ENCODE measurements at regions not wholly inside any gene's neighbourhood (a gene's known extent, or its start where the extent isn't known, plus 50 kb on each side); places are given as distances from the start of the nearest gene placed in this dataset.

DNA sequence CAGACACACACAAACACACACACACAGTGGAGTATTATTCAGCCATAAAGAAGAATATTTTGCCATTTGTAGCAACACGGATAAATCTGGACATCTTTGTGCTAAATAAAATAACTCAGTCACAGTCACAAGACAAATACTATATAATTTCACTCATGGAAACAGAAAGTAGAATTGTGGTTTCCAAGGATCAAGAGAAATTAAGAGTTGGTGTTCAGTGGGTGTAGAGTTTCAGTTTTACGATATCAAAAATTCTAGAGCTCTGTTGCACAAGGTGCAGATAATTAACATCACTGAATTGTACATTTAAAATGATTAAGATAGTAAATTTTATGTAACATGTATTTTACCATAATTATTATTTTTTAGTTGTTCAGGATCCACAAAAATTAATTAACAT lies 1235.0 kb downstream of the XPNPEP1 start:
- TF ChIP-seq, protein P1, sequence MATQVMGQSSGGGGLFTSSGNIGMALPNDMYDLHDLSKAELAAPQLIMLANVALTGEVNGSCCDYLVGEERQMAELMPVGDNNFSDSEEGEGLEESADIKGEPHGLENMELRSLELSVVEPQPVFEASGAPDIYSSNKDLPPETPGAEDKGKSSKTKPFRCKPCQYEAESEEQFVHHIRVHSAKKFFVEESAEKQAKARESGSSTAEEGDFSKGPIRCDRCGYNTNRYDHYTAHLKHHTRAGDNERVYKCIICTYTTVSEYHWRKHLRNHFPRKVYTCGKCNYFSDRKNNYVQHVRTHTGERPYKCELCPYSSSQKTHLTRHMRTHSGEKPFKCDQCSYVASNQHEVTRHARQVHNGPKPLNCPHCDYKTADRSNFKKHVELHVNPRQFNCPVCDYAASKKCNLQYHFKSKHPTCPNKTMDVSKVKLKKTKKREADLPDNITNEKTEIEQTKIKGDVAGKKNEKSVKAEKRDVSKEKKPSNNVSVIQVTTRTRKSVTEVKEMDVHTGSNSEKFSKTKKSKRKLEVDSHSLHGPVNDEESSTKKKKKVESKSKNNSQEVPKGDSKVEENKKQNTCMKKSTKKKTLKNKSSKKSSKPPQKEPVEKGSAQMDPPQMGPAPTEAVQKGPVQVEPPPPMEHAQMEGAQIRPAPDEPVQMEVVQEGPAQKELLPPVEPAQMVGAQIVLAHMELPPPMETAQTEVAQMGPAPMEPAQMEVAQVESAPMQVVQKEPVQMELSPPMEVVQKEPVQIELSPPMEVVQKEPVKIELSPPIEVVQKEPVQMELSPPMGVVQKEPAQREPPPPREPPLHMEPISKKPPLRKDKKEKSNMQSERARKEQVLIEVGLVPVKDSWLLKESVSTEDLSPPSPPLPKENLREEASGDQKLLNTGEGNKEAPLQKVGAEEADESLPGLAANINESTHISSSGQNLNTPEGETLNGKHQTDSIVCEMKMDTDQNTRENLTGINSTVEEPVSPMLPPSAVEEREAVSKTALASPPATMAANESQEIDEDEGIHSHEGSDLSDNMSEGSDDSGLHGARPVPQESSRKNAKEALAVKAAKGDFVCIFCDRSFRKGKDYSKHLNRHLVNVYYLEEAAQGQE (IDR thresholded peaks at IDR 0.05): no peak
- TF ChIP-seq, protein P2, sequence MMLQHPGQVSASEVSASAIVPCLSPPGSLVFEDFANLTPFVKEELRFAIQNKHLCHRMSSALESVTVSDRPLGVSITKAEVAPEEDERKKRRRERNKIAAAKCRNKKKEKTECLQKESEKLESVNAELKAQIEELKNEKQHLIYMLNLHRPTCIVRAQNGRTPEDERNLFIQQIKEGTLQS (IDR thresholded peaks at IDR 0.05): no peak
- TF ChIP-seq, protein P3, sequence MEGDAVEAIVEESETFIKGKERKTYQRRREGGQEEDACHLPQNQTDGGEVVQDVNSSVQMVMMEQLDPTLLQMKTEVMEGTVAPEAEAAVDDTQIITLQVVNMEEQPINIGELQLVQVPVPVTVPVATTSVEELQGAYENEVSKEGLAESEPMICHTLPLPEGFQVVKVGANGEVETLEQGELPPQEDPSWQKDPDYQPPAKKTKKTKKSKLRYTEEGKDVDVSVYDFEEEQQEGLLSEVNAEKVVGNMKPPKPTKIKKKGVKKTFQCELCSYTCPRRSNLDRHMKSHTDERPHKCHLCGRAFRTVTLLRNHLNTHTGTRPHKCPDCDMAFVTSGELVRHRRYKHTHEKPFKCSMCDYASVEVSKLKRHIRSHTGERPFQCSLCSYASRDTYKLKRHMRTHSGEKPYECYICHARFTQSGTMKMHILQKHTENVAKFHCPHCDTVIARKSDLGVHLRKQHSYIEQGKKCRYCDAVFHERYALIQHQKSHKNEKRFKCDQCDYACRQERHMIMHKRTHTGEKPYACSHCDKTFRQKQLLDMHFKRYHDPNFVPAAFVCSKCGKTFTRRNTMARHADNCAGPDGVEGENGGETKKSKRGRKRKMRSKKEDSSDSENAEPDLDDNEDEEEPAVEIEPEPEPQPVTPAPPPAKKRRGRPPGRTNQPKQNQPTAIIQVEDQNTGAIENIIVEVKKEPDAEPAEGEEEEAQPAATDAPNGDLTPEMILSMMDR (IDR thresholded peaks at IDR 0.05; ENCODE audit: low read depth, low read length, missing input control): no peak
- no peak for TF ChIP-seq YY1 (IDR thresholded peaks at IDR 0.05)
- TF ChIP-seq HNF4A (conservative IDR thresholded peaks at IDR 0.05): no peak
- no peak for TF ChIP-seq RXRA (IDR thresholded peaks at IDR 0.05)
- TF ChIP-seq, protein P4, sequence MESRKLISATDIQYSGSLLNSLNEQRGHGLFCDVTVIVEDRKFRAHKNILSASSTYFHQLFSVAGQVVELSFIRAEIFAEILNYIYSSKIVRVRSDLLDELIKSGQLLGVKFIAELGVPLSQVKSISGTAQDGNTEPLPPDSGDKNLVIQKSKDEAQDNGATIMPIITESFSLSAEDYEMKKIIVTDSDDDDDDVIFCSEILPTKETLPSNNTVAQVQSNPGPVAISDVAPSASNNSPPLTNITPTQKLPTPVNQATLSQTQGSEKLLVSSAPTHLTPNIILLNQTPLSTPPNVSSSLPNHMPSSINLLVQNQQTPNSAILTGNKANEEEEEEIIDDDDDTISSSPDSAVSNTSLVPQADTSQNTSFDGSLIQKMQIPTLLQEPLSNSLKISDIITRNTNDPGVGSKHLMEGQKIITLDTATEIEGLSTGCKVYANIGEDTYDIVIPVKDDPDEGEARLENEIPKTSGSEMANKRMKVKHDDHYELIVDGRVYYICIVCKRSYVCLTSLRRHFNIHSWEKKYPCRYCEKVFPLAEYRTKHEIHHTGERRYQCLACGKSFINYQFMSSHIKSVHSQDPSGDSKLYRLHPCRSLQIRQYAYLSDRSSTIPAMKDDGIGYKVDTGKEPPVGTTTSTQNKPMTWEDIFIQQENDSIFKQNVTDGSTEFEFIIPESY (IDR thresholded peaks at IDR 0.05): no peak
- TF ChIP-seq FOXA2 (IDR thresholded peaks at IDR 0.05): no peak
- no peak for TF ChIP-seq EGR1 (IDR thresholded peaks at IDR 0.05; ENCODE audit: low read depth in 2 of 2)
- no peak for TF ChIP-seq JUND (IDR thresholded peaks at IDR 0.05)
- TF ChIP-seq RAD21 (IDR thresholded peaks at IDR 0.05): no peak
- TF ChIP-seq GABPA (IDR thresholded peaks at IDR 0.05 in 1 of 2, conservative IDR thresholded peaks at IDR 0.05 in 1 of 2): no peak
- no peak for TF ChIP-seq MAX (IDR thresholded peaks at IDR 0.05)
- WGBS: 82% methylated on average over 2 of the region's 2 CpGs
- H3K27me3 ChIP-seq (ENCODE audit: control insufficient read depth in 4 of 4, insufficient read depth in 4 of 4, low read length in 3 of 4): no peaks in the 10 kb centered on the region
- H3K27ac ChIP-seq (ENCODE audit: low read depth in 1 of 2, low read length in 2 of 2): no peak overlapping the region
- H3K9me3 ChIP-seq (ENCODE audit: control insufficient read depth in 4 of 4, low read length in 3 of 4): no peaks in the 10 kb centered on the region
- no peak for DNase-seq (ENCODE audit: low spot score)
- H3K36me3 ChIP-seq (ENCODE audit: control insufficient read depth in 4 of 4, insufficient read depth in 3 of 4, low read depth in 1 of 4, low read length in 3 of 4): no peaks in the 10 kb centered on the region
- no peak overlapping the region for H3K9ac ChIP-seq (ENCODE audit: low read depth in 1 of 2, low read length in 2 of 2)
- H3K4me3 ChIP-seq (ENCODE audit: low read depth in 1 of 3, low read length in 3 of 3): no peak overlapping the region
- no peaks in the 10 kb centered on the region for H3K4me1 ChIP-seq (ENCODE audit: control insufficient read depth in 4 of 4, insufficient read depth in 4 of 4, low read length in 3 of 4)

DNA sequence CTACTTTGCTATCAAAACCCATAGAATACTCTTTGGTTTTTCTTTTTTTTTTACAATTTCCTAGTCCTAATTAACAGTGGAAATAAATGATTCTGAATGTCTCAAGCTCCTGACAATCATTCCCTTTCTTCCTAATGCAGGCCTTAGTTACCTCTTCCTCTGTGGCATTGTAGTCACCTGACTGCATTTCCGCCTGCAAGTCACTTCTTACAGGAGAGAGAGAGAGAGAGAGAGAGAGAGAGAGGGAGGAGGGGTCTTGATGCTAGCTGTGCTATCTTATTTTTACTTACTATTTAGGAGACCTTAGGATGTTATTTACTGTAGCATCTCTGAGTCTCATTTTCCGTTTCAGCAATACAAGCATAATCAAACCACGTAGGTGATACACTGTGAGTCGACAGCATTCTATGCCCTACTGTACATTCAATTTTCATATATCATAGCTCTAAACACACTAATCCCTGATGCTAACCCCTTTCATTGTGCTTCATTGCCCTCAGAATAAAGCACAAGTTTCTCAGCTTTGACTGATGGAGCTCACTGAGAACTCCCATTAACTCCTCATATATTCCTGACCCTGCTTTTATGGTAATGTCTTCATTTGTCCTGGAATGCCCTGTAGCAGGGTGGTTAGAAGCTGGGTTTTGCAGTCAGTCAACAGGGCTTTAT lies 1237.3 kb downstream of the XPNPEP1 start:
- H3K4me3 ChIP-seq (ENCODE audit: low read depth in 1 of 3, low read length in 3 of 3): no peak overlapping the region
- WGBS: 92% methylated on average over 4 of the region's 4 CpGs
- no peaks in the 10 kb centered on the region for H3K27me3 ChIP-seq (ENCODE audit: control insufficient read depth in 4 of 4, insufficient read depth in 4 of 4, low read length in 3 of 4)
- no peaks in the 10 kb centered on the region for H3K9me3 ChIP-seq (ENCODE audit: control insufficient read depth in 4 of 4, low read length in 3 of 4)
- no peak for DNase-seq (ENCODE audit: low spot score)
- TF ChIP-seq NR2F2 (IDR thresholded peaks at IDR 0.05) (no peak), FOXA1 (IDR thresholded peaks at IDR 0.05) (no peak), FOXA2 (IDR thresholded peaks at IDR 0.05) (no peak), EGR1 (IDR thresholded peaks at IDR 0.05; ENCODE audit: low read depth in 2 of 2) (no peak), TAF1 (conservative IDR thresholded peaks at IDR 0.05) (no peak), MAX (IDR thresholded peaks at IDR 0.05) (no peak), RAD21 (IDR thresholded peaks at IDR 0.05) (no peak), HNF4G (IDR thresholded peaks at IDR 0.05) (no peak), YY1 (IDR thresholded peaks at IDR 0.05) (no peak)
- TF ChIP-seq, protein P2 (IDR thresholded peaks at IDR 0.05): no peak
- TF ChIP-seq, protein P3 (IDR thresholded peaks at IDR 0.05; ENCODE audit: low read depth, low read length, missing input control): no peak
- no peaks in the 10 kb centered on the region for H3K36me3 ChIP-seq (ENCODE audit: control insufficient read depth in 4 of 4, insufficient read depth in 3 of 4, low read depth in 1 of 4, low read length in 3 of 4)
- no peaks in the 10 kb centered on the region for H3K4me1 ChIP-seq (ENCODE audit: control insufficient read depth in 4 of 4, insufficient read depth in 4 of 4, low read length in 3 of 4)
- no peak overlapping the region for H3K27ac ChIP-seq (ENCODE audit: low read depth in 1 of 2, low read length in 2 of 2)
- H3K9ac ChIP-seq (ENCODE audit: low read depth in 1 of 2, low read length in 2 of 2): no peak overlapping the region

Measured in liver (tissue), 8 donors.